GM04503 (cell line): ENCODE measurements at regions not wholly inside any gene's neighbourhood (a gene's known extent, or its start where the extent isn't known, plus 50 kb on each side); places are given as distances from the start of the nearest gene placed in this dataset.
A peak's percentile ranks its signal among the peaks of the same experiment; 100 is the strongest.
"Not testable (repeated sequence)": the region's sequence is repeated elsewhere in the genome, so short reads cannot be mapped to it uniquely, and the experiment has no call there.

Experiments used
- DNase-seq: peaks from one replicate; pipeline ENCODE4 v3.0.0-alpha.2; 2012; ENCODE audit warnings: low read depth

- no peak for DNase-seq
Measured at GRCh38 chr5:124901081-124901480, 154.6 kb upstream of the ZNF608 start.

- no peak for DNase-seq
Measured at GRCh38 chr5:124902097-124902821, 155.8 kb upstream of the ZNF608 start.

- DNase-seq: no peak
Measured at GRCh38 chr5:124905256-124906130, 159.1 kb upstream of the ZNF608 start.

- peak; percentile 35 for DNase-seq
Measured at GRCh38 chr5:124906339-124907097, 160.1 kb upstream of the ZNF608 start.

- no peak for DNase-seq
Measured at GRCh38 chr5:124907098-124907644, 160.7 kb upstream of the ZNF608 start.

GRCh38 chr5:124908581-124909451 lies 162.4 kb upstream of the ZNF608 start:
- DNase-seq: no peak

GRCh38 chr5:124909734-124910133 lies 163.3 kb upstream of the ZNF608 start:
- DNase-seq: no peak

- no peak for DNase-seq
Measured at GRCh38 chr5:124910354-124911016, 164.0 kb upstream of the ZNF608 start.

- DNase-seq: no peak
Measured at GRCh38 chr5:124912638-124913328, 166.3 kb upstream of the ZNF608 start.

- DNase-seq: no peak
Measured at GRCh38 chr5:124913329-124913653, 166.9 kb upstream of the ZNF608 start.

GRCh38 chr5:124916313-124916712 lies 169.9 kb upstream of the ZNF608 start:
- DNase-seq: not testable (repeated sequence)

GRCh38 chr5:124918618-124919017 lies 172.2 kb upstream of the ZNF608 start:
- no peak for DNase-seq

GRCh38 chr5:124919076-124919475 lies 172.6 kb upstream of the ZNF608 start:
- DNase-seq: no peak

GRCh38 chr5:124919747-124920525 lies 173.5 kb upstream of the ZNF608 start:
- DNase-seq: no peak

- no peak for DNase-seq
Measured at GRCh38 chr5:124920909-124921666, 174.6 kb upstream of the ZNF608 start.

GRCh38 chr5:124921694-124922093 lies 175.3 kb upstream of the ZNF608 start:
- no peak for DNase-seq

- DNase-seq: no peak
Measured at GRCh38 chr5:124922255-124922975, 176.0 kb upstream of the ZNF608 start.

GRCh38 chr5:124923131-124923530 lies 176.7 kb upstream of the ZNF608 start:
- DNase-seq: no peak
